ENCODE measurements at regions not wholly inside any gene's neighbourhood (a gene's known extent, or its start where the extent isn't known, plus 50 kb on each side); places are given as distances from the start of the nearest gene placed in this dataset.

DNA sequence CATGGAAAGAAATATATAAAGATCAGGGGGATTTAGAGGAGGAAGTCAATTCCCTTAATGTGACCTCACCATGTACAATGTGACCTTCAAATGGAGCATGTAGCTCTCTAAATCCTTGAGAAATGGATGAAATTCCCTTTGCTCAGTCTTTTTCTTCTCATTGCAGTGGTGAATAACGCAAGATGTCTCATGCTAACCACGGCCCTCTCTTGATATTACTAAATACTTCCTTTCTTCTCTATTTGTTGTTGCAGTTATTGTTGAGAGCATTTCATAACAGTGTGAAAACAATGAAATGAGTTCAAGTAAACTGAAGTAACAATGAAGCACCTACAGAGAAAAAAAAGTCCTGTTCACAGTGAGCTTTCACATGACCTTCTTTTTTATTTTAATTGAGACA, 55.6 kb downstream of the ZNF281 start:
- DNase-seq (ENCODE audit: low spot score): no peak

- no peak for DNase-seq (ENCODE audit: low spot score)
Measured at GRCh38 chr1:200353232-200353631, 56.6 kb downstream of the ZNF281 start.

DNA sequence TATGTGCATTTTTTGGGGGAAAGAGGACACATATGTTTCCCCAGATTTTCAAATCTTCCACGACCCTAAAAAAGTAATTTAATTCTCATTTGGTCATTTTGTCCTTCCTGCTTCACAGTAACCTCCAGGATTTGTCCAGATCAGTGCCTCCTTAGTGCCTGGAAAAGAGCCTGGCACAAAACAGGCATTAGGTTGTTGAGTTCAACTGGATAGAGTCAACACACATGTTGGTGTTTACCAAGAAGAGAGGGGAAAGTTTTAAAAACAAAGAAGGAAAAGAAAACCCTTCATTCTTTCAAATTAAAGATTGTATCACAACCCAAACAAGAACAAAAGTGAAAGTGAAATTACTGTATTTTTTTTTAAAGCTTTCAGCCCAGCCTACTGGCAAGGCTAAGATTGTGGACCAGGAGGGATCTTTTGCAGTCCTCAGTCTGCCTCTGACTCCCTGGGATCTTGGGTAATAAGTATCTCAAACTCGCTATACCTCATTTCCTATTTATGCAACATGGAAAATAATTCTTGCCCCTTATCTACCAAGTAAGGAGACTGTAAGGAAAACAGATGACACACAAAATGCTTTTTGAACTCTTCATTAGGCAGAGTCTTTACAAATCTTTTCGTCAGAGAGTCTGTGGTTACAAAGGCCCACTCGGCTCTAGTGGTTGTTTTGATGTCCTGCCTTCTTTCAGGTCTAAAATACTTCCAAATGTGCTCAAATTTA, 57.8 kb downstream of the ZNF281 start:
- DNase-seq (ENCODE audit: low spot score): no peak

DNA sequence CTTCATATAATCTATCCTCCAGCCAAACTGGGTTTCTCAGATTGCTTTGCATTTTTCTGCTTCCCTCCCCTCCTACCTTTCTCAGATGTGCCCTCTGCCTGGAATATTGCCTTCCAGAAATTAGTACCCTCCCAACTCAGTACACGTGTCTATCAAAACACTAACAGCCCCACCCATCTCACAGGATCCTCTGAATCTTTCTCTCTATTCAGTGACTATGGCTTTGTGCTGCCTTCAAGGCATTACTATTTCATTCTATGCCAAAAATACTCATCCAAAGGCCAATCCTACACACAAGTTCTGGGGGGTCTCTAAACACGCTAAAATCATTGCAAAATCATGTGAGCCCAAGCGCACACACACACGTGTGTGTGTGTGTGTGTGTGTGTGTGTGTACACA, 58.4 kb downstream of the ZNF281 start:
- DNase-seq (ENCODE audit: low spot score): no peak

- DNase-seq (ENCODE audit: low spot score): no peak
Measured at GRCh38 chr1:200346700-200347099, 63.1 kb downstream of the ZNF281 start.

DNA sequence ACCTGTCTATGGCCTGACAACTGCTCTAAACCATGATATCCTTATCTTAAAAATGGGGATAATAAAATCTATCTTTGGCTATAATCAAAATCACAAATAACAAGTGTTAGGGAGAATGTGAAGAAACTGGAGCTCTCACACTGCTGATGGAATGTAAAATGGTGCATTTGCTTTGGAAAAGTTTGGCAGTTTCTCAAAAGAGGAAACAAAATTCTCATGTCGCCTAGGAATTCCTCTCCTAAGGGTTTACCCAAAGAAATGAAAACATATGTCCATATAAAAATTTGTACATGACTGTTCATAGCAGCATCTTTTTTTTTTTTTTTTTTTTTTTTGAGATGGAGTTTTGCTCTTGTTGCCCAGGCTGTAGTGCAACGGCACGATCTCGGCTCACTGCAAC, 64.3 kb downstream of the ZNF281 start:
- DNase-seq (ENCODE audit: low spot score): no peak

- DNase-seq (ENCODE audit: low spot score): no peak
Measured at GRCh38 chr1:200343874-200344273, 66.0 kb downstream of the ZNF281 start.

DNA sequence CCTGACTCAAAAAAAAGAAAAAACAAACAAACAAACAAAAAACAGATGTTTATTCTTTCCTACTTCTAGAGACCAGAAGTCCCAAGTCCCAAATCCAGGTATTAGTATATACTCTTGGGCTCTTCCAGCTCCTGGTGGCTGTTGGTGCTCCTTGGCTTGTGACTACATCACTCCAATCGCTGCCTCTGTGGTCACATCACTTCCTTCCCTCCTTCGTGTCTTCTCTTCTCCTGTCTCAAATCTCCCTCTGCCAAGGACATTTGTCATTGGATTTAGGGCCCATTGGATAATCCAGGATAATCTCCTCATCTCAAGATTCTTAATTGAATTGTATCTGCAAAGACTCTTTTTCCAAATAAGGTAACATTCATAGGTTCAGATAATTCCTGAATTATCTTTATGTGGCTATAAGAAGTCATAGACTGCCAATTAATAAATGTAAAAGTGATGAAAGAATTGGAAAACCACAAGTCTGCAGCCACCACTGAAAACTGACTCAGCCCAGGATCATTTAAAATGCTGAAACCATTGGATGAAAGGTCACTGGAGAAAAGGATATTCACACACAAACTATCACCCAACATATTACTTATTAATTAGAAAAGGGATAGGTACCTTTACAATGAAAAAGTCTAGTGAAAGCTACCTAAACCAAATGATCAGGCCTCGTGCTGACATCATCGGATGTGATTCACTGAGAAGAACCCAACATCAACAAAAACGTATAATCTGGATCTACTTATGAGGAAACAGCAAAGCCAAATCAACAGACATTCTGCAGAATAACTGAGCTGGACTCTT, 67.1 kb downstream of the ZNF281 start:
- no peak for DNase-seq (ENCODE audit: low spot score)

DNA sequence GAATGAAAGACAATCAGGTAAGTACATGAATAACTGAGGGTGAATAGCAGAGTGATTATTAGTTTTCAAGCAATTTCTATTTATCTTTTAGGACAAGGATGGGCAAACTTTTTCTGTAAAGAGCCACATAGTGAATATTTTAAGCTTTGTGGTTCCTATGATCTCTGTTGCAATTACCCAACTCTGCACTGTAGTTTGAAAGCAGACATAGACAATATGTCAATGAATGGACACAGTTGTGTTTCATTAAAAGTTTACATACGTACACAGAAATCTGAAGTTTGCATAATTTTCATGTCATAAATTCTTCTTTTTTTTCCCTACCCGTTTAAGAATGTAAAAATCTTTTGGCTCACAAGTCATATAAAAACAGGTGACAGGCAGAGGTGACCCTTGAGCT, 71.4 kb downstream of the ZNF281 start:
- DNase-seq (ENCODE audit: low spot score): no peak

DNA sequence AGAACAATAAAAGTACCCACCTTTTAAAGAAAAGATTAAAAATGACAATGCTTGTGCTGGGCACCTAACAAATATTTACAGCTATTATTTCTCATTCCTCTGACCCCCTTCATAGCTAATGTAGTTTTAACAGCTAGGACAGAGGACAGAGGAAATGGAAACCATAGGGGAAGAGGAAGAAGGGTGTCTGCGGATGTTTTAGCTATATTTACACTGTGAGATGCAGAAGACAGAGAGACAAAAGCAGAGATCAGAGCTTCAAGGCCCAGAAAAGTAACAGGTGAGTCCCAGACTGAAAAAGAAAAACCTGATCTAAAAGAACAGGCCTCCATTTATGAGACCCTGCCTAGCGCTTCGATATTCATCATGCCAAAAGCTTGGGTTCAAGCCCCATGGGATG, 72.0 kb downstream of the ZNF281 start:
- DNase-seq (ENCODE audit: low spot score): no peak

GRCh38 chr1:200337410-200337809, 72.4 kb downstream of the ZNF281 start:
- no peak for DNase-seq (ENCODE audit: low spot score)

DNA sequence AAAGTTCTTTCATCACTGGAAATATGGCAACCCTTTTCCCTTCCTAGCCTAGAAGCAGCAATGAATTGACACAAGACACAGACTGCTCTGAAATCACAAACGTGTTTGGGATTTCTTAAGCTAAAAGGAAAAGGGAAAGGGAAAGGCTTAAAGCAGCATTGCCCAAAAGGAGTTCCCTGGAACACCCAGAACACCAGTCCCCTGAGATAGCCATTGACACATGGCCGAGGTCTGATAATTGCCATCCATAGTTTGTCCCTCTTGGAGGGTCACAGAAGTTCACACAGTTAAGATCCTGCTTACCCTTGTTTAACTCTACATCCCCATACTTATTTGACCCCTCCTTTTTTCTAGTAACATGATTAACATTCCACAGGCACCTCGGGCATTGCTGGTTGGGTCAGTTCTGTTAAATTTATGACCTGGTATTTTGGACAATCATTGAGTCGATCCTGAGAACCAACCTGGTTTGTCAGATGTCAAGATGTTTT, 72.9 kb downstream of the ZNF281 start:
- DNase-seq (ENCODE audit: low spot score): no peak

DNA sequence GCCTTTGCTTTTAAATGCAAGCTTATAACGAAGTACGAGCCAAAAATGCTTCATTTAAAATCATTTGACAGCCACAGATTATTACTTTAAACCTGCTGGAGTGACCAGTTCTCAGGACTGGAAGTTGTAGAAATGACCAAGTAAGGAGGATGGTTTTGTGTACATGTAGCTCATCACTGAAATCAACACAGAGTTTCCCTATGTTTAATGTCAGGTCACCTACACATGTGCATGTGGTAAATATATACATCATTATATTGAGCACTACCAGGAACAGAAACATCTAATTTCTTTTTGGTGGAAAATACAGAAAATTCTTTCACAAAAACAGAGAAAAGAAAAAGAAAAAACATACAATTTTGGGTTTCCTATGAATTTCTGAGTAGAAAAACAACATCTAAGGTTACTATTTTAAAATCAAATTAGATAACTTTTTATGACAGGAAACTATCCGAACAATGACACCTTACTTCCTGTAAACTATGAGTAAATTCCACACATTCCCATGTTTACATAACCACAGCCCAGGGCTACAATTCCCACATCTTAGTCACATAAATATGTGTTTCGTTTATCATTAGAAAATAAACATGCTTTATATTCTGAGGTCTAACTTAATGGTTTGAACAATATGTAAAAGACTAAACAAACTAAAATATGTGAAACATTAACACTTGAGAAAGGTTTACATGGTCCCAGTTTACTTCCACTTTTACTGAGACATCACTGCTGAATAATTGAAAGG, 73.6 kb downstream of the ZNF281 start:
- peak; percentile 59 for DNase-seq (ENCODE audit: low spot score)

GRCh38 chr1:200334661-200335256, 75.1 kb downstream of the ZNF281 start:
- no peak for DNase-seq (ENCODE audit: low spot score)

- no peak for DNase-seq (ENCODE audit: low spot score)
Measured at GRCh38 chr1:200333329-200333728, 76.5 kb downstream of the ZNF281 start.

- DNase-seq (ENCODE audit: low spot score): no peak
Measured at GRCh38 chr1:200332716-200333115, 77.1 kb downstream of the ZNF281 start.

DNA sequence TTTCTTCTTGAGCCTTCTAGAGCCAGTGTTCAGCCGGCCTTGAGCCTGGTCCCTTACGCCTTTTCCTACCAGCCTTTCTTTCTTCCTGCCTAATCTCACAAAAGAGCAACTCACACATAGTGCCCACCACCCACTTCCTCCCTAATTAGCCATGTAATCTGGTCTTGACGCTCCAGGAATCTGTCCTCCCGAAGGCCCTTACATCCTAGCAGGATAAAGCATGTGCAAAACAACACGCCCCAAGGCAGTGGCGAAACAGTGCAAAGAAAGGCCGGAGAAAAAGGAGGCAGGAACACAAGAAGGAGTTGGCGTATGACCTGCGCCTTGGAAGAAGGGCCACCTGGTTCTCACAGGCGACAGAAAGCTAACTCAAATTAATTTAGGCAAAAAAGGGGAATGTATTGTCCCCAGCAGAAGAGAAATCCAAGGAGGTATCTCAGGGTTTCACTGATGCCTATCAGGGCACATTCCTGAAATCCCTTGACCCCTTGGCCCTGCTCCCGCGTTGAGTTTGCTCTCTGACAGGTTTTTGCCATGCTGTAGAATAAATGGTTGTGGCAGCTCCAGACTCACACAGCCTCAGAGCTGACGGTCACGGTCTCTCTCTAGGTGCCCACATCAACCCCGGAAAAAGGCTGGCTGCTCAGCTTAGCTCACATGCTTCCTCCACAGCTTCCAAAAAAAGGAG, 79.0 kb downstream of the ZNF281 start:
- no peak for DNase-seq (ENCODE audit: low spot score)

- DNase-seq (ENCODE audit: low spot score): no peak
Measured at GRCh38 chr1:200329208-200329882, 80.5 kb downstream of the ZNF281 start.

DNA sequence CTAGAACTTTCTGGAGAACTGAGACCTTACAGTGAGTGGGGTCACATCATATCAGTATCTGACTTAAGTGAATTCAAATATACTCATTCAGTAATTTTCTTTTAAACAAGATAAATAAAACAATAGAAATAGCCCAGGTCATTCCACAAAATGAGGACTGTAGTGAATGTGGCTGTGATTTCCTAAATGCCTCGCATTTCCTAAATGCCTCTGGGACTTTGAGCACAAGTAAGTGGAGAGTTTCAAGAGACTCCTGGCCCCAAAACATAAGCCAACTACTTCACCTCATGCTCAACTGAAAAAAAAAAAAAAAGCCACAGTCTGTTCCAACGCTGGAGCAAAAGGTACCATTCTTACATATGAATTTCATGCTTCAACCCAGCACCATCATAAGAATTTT, 81.5 kb downstream of the ZNF281 start:
- no peak for DNase-seq (ENCODE audit: low spot score)

- DNase-seq (ENCODE audit: low spot score): no peak
Measured at GRCh38 chr1:200323856-200324400, 85.9 kb downstream of the ZNF281 start.

- DNase-seq (ENCODE audit: low spot score): no peak
Measured at GRCh38 chr1:200319148-200319547, 90.7 kb downstream of the ZNF281 start.
